ENCODE measurements at regions not wholly inside any gene's neighbourhood (a gene's known extent, or its start where the extent isn't known, plus 50 kb on each side); places are given as distances from the start of the nearest gene placed in this dataset.
"Not testable (repeated sequence)": the region's sequence is repeated elsewhere in the genome, so short reads cannot be mapped to it uniquely, and the experiment has no call there.

- TF ChIP-seq, protein P1, sequence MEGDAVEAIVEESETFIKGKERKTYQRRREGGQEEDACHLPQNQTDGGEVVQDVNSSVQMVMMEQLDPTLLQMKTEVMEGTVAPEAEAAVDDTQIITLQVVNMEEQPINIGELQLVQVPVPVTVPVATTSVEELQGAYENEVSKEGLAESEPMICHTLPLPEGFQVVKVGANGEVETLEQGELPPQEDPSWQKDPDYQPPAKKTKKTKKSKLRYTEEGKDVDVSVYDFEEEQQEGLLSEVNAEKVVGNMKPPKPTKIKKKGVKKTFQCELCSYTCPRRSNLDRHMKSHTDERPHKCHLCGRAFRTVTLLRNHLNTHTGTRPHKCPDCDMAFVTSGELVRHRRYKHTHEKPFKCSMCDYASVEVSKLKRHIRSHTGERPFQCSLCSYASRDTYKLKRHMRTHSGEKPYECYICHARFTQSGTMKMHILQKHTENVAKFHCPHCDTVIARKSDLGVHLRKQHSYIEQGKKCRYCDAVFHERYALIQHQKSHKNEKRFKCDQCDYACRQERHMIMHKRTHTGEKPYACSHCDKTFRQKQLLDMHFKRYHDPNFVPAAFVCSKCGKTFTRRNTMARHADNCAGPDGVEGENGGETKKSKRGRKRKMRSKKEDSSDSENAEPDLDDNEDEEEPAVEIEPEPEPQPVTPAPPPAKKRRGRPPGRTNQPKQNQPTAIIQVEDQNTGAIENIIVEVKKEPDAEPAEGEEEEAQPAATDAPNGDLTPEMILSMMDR (IDR thresholded peaks at IDR 0.05; ENCODE audit: low read depth, low read length, missing input control), result not testable (repeated sequence)
- not testable (repeated sequence) for TF ChIP-seq RAD21 (IDR thresholded peaks at IDR 0.05); GABPA (IDR thresholded peaks at IDR 0.05 in 1 of 2, conservative IDR thresholded peaks at IDR 0.05 in 1 of 2); RXRA (IDR thresholded peaks at IDR 0.05); REST (IDR thresholded peaks at IDR 0.05)
- TF ChIP-seq, protein P2, sequence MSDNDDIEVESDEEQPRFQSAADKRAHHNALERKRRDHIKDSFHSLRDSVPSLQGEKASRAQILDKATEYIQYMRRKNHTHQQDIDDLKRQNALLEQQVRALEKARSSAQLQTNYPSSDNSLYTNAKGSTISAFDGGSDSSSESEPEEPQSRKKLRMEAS (IDR thresholded peaks at IDR 0.05), result not testable (repeated sequence)
These were observed 84.7 kb downstream of the ZFP36L2 start for GRCh38 chr2:43141636-43142151.

All from liver (tissue), 3 donors.